Trophoblast cell (in vitro differentiated cells and primary cell): ENCODE measurements at regions not wholly inside any gene's neighbourhood (a gene's known extent, or its start where the extent isn't known, plus 50 kb on each side); places are given as distances from the start of the nearest gene placed in this dataset.
A peak's percentile ranks its signal among the peaks of the same experiment; 100 is the strongest.
"Not testable (repeated sequence)": the region's sequence is repeated elsewhere in the genome, so short reads cannot be mapped to it uniquely, and the experiment has no call there.

Experiments used
- DNase-seq, 2 donors: peaks; one replicate each; pipeline ENCODE4 v3.0.0-alpha.2; 2016
- H2AFZ ChIP-seq: 2 replicates; pipeline ENCODE4 v1.6.1; 2013; ENCODE audit warnings: low read length, moderate library complexity, mild to moderate bottlenecking; ENCODE audit not compliant: insufficient read depth, poor library complexity
- H2AK5ac ChIP-seq: 2 replicates; pipeline ENCODE4 v1.6.1; 2013; ENCODE audit warnings: mild to moderate bottlenecking, low read length
- H2BK120ac ChIP-seq: 2 replicates; pipeline ENCODE4 v1.6.1; 2013; ENCODE audit warnings: low read length, mild to moderate bottlenecking, moderate library complexity; ENCODE audit not compliant: insufficient read depth, poor library complexity
- H2BK12ac ChIP-seq: 2 replicates; pipeline ENCODE4 v1.6.1; 2013; ENCODE audit warnings: mild to moderate bottlenecking, low read length, moderate library complexity
- H2BK5ac ChIP-seq: 2 replicates; pipeline ENCODE4 v1.6.1; 2013; ENCODE audit warnings: low read length, low read depth, moderate library complexity, mild to moderate bottlenecking; ENCODE audit not compliant: poor library complexity
- H3K14ac ChIP-seq: 2 replicates; pipeline ENCODE4 v1.6.1; 2013; ENCODE audit warnings: mild to moderate bottlenecking, low read length
- H3K18ac ChIP-seq: 2 replicates; pipeline ENCODE4 v1.6.1; 2013; ENCODE audit warnings: mild to moderate bottlenecking, low read length
- H3K23ac ChIP-seq: 2 replicates; pipeline ENCODE4 v1.6.1; 2013; ENCODE audit warnings: low read length
- H3K27ac ChIP-seq: 2 replicates; pipeline ENCODE4 v1.5.1; 2013; ENCODE audit warnings: low read depth, mild to moderate bottlenecking, inconsistent platforms, low read length, moderate library complexity
- H3K27me3 ChIP-seq: 2 replicates; pipeline ENCODE4 v1.6.1; 2013; ENCODE audit warnings: inconsistent platforms, mild to moderate bottlenecking, low read length, moderate library complexity; ENCODE audit not compliant: insufficient read depth
- H3K36me3 ChIP-seq, 2 experiments: 1 replicate in 1 of 2; 2 replicates in 1 of 2; pipeline ENCODE4 v1.6.1; 2013; ENCODE audit warnings: low read length in 2 of 2, mild to moderate bottlenecking in 2 of 2, moderate library complexity in 1 of 2; ENCODE audit not compliant: insufficient read depth in 2 of 2, control insufficient read depth in 1 of 2
- H3K4ac ChIP-seq: 2 replicates; pipeline ENCODE4 v1.6.1; 2013; ENCODE audit warnings: low read depth, mild to moderate bottlenecking, low read length, moderate library complexity
- H3K4me1 ChIP-seq, 2 experiments: 1 replicate in 1 of 2; 2 replicates in 1 of 2; pipeline ENCODE4 v1.6.1; 2013; ENCODE audit warnings: low read length in 2 of 2, mild to moderate bottlenecking in 2 of 2, moderate library complexity in 1 of 2; ENCODE audit not compliant: insufficient read depth in 2 of 2, control insufficient read depth in 1 of 2
- H3K4me2 ChIP-seq: 2 replicates; pipeline ENCODE4 v1.6.1; 2013; ENCODE audit warnings: inconsistent platforms, mild to moderate bottlenecking, low read length, moderate library complexity
- H3K4me3 ChIP-seq: 2 replicates; pipeline ENCODE4 v1.5.1; 2013; ENCODE audit warnings: mild to moderate bottlenecking, low read depth, low read length, inconsistent platforms
- H3K79me1 ChIP-seq: one replicate; pipeline ENCODE4 v1.6.1; 2013; ENCODE audit warnings: low read length
- H3K79me2 ChIP-seq: 2 replicates; pipeline ENCODE4 v1.6.1; 2013; ENCODE audit warnings: low read length, mild to moderate bottlenecking; ENCODE audit not compliant: control insufficient read depth, insufficient read depth, poor library complexity
- H3K9ac ChIP-seq: 2 replicates; pipeline ENCODE4 v1.6.1; 2013; ENCODE audit warnings: mild to moderate bottlenecking, low read length
- H3K9me3 ChIP-seq: 2 replicates; pipeline ENCODE4 v1.6.1; 2013; ENCODE audit warnings: low read depth, mild to moderate bottlenecking, control low read depth, inconsistent platforms, low read length; ENCODE audit not compliant: insufficient read depth
- H4K12ac ChIP-seq: 2 replicates; pipeline ENCODE4 v1.6.1; 2013; ENCODE audit warnings: low read depth, mild to moderate bottlenecking, low read length, moderate library complexity
- H4K8ac ChIP-seq: 2 replicates; pipeline ENCODE4 v1.6.1; 2013; ENCODE audit warnings: low read depth, mild to moderate bottlenecking, low read length, moderate library complexity
- H4K91ac ChIP-seq: one replicate; pipeline ENCODE4 v1.6.1; 2013; ENCODE audit warnings: low read depth, mild to moderate bottlenecking, low read length, moderate library complexity
- WGBS: extraction: QIAGEN DNeasy Blood & Tissue Kit; methylation state at CpG from one replicate; pipeline ENCODE4 v1.1.7; 2013; ENCODE audit warnings: missing lambda C conversion rate; ENCODE audit not compliant: insufficient read length, insufficient coverage; ENCODE audit errors: extremely low coverage; 5-methylcytosine and 5-hydroxymethylcytosine counted together

GRCh38 chr7:125195156-125195555 lies 265.5 kb upstream of the POT1 start:
- no peak overlapping the region for H3K14ac ChIP-seq
- no peaks in the 10 kb centered on the region for H3K79me2 ChIP-seq
- no peak overlapping the region for H3K23ac ChIP-seq
- no peaks in the 10 kb centered on the region for H3K4me1 ChIP-seq
- H2BK120ac ChIP-seq = no peak overlapping the region
- DNase-seq = no peak
- H3K27me3 ChIP-seq = no peaks in the 10 kb centered on the region
- H2AFZ ChIP-seq = no peak overlapping the region
- no peak overlapping the region for H2BK5ac ChIP-seq
- H3K9ac ChIP-seq = no peak overlapping the region
- H4K12ac ChIP-seq = no peak overlapping the region
- no peak overlapping the region for H3K27ac ChIP-seq
- no peaks in the 10 kb centered on the region for H3K36me3 ChIP-seq
- no peak overlapping the region for H4K8ac ChIP-seq
- H2BK12ac ChIP-seq = no peak overlapping the region
- no peak overlapping the region for H3K18ac ChIP-seq
- no peaks in the 10 kb centered on the region for H3K9me3 ChIP-seq
- H3K4me2 ChIP-seq = no peak overlapping the region
- no CpG with 5 or more reads among the region's 1 CpG for whole genome bisulfite sequencing
- H3K4ac ChIP-seq = no peak overlapping the region
- no peak overlapping the region for H2AK5ac ChIP-seq
- no peak overlapping the region for H4K91ac ChIP-seq
- no peak overlapping the region for H3K4me3 ChIP-seq
- no peaks in the 10 kb centered on the region for H3K79me1 ChIP-seq

GRCh38 chr7:125193263-125193662 lies 263.6 kb upstream of the POT1 start:
- Histone ChIP-seq H4K91ac (no peak overlapping the region), H3K4me3 (no peak overlapping the region), H3K9ac (no peak overlapping the region), H3K27ac (no peak overlapping the region), H3K79me1 (no peaks in the 10 kb centered on the region), H3K18ac (no peak overlapping the region), H3K79me2 (no peaks in the 10 kb centered on the region), H3K27me3 (no peaks in the 10 kb centered on the region), H4K8ac (no peak overlapping the region), H3K36me3 (no peaks in the 10 kb centered on the region), H2AFZ (no peak overlapping the region), H4K12ac (no peak overlapping the region), H2BK5ac (no peak overlapping the region), H2AK5ac (no peak overlapping the region), H3K4me2 (no peak overlapping the region), H3K9me3 (no peaks in the 10 kb centered on the region), H2BK12ac (no peak overlapping the region), H2BK120ac (no peak overlapping the region), H3K4ac (no peak overlapping the region), H3K14ac (no peak overlapping the region), H3K4me1 (no peaks in the 10 kb centered on the region), H3K23ac (no peak overlapping the region)
- WGBS = no CpG with 5 or more reads among the region's 2 CpGs
- DNase-seq = no peak

- no peak overlapping the region for H2BK12ac ChIP-seq
- no CpG with 5 or more reads among the region's 1 CpG for WGBS
Measured at GRCh38 chr7:125184801-125185200, 255.2 kb upstream of the POT1 start.

DNA sequence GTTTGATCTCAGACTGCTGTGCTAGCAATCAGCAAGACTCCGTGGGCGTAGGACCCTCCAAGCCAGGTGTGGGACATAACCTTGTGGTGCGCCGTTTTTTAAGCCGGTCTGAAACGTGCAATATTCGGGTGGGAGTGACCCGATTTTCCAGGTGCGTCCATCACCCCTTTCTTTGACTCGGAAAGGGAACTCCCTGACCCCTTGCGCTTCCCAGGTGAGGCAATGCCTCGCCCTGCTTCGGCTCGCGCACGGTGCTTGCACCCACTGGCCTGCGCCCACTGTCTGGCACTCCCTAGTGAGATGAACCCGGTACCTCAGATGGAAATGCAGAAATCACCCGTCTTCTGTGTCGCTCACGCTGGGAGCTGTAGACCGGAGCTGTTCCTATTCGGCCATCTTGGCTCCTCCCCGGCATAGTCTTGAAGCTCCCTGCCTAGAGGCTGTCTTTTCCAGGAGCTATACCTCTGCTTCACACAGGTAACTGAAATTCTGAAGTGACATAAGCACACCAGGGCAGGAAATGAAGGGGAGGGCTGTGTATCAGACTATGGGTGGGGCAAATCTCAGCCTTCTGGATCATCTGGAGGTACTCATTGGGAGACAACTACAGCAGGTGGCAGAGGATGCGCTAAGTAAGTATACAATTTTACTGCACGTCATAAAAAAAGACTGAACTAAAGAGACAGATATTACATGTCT lies 252.1 kb upstream of the POT1 start:
- H3K4me2 ChIP-seq, H3K79me1 ChIP-seq, H3K36me3 ChIP-seq, H3K4me1 ChIP-seq, H3K14ac ChIP-seq, H4K12ac ChIP-seq, H4K91ac ChIP-seq, H3K4ac ChIP-seq, H2BK120ac ChIP-seq, H2AFZ ChIP-seq, H3K4me3 ChIP-seq, H3K9ac ChIP-seq, H2BK12ac ChIP-seq, H3K18ac ChIP-seq, H2AK5ac ChIP-seq, DNase-seq, H3K9me3 ChIP-seq, H3K79me2 ChIP-seq, H3K23ac ChIP-seq, H2BK5ac ChIP-seq, H3K27me3 ChIP-seq, H3K27ac ChIP-seq: not testable (repeated sequence)
- no CpG with 5 or more reads among the region's 26 CpGs for WGBS
- peak overlapping the region; percentile 19 for H4K8ac ChIP-seq

More at GRCh38 chr7:125184801-125185200, 255.2 kb upstream of the POT1 start:
- Histone ChIP-seq H3K4me2 (no peak overlapping the region), H2BK5ac (no peak overlapping the region), H4K91ac (no peak overlapping the region), H3K27me3 (no peaks in the 10 kb centered on the region), H3K4me1 (no peaks in the 10 kb centered on the region), H3K79me1 (no peaks in the 10 kb centered on the region), H4K8ac (no peak overlapping the region), H3K9me3 (no peaks in the 10 kb centered on the region), H3K27ac (no peak overlapping the region), H2AFZ (no peak overlapping the region), H3K9ac (no peak overlapping the region), H3K79me2 (no peaks in the 10 kb centered on the region), H3K18ac (no peak overlapping the region), H2AK5ac (no peak overlapping the region), H3K4me3 (no peak overlapping the region), H3K23ac (no peak overlapping the region), H3K14ac (no peak overlapping the region), H4K12ac (no peak overlapping the region), H2BK120ac (no peak overlapping the region), H3K36me3 (no peaks in the 10 kb centered on the region), H3K4ac (no peak overlapping the region)
- no peak for DNase-seq
